ENCODE measurements at regions not wholly inside any gene's neighbourhood (a gene's known extent, or its start where the extent isn't known, plus 50 kb on each side); places are given as distances from the start of the nearest gene placed in this dataset.
"Not testable (repeated sequence)": the region's sequence is repeated elsewhere in the genome, so short reads cannot be mapped to it uniquely, and the experiment has no call there.

DNA sequence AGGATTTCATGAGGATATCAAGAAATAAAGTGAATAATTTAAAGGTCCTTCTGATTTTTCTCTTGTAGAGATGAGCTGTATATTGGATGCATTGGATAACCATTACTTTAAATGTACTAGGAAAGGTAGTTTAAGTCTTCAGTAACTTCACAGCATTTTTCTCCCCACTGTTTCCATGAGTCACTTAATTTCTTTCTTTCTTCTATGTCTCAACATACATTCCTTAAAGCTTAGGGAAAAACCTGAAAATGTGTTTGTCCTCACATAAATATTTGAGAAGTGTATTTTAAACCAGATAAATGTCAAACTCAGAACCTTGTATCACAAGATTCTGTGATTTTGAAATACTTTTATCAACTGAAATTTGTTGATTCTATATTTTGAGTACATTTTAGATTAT is 1970.2 kb upstream of the FLRT2 start:
- no peak for DNase-seq (ENCODE audit: low spot score)

- DNase-seq (ENCODE audit: low spot score): no peak
Observed at GRCh38 chr14:83561261-83561660, 1968.7 kb upstream of the FLRT2 start.

- no peak for DNase-seq (ENCODE audit: low spot score)
Observed at GRCh38 chr14:83566567-83566966, 1963.4 kb upstream of the FLRT2 start.

DNA sequence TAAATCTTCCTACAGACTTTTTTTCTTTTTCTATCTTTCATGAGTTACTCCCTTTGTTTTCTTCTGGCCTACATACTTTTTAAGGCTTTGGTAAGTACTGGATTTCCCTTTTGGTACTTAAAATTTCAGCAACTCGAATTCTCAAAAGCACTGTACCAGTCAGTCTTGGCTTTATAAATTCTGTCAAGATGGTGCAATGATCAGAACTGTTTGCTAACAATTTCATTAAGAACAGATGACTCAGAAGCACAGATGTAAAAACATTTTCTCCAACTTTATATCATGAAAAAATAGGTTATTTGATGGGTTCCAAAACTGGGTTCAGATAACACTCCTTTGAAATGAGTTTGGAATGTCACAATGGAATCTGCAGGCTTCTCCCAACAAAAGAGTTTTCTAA is 1961.8 kb upstream of the FLRT2 start:
- no peak for DNase-seq (ENCODE audit: low spot score)

- no peak for DNase-seq (ENCODE audit: low spot score)
Observed at GRCh38 chr14:83575301-83575700, 1954.6 kb upstream of the FLRT2 start.

- DNase-seq (ENCODE audit: low spot score): no peak
Observed at GRCh38 chr14:83583201-83583600, 1946.7 kb upstream of the FLRT2 start.

DNA sequence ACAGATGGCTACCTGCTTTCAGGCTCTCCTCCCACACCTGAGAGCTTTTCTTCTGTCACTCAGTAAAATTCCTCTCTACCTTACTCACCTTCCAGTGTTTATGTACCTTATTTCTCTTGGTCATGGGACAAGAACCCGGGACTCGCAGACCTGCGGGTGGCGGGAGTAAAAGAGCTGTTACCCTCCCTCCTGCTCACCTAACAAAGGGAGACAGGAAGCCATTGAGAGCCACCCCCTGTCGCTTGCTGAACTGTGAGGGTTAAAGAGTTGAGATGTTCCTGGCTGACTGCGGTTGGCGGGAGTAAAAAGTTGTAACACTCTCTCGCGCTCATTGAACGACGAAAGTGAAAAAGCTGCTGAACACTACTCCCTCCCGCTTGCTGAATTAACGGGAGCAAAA is 1935.1 kb upstream of the FLRT2 start:
- DNase-seq (ENCODE audit: low spot score): no peak

- no peak for DNase-seq (ENCODE audit: low spot score)
Observed at GRCh38 chr14:83607682-83608081, 1922.3 kb upstream of the FLRT2 start.

DNA sequence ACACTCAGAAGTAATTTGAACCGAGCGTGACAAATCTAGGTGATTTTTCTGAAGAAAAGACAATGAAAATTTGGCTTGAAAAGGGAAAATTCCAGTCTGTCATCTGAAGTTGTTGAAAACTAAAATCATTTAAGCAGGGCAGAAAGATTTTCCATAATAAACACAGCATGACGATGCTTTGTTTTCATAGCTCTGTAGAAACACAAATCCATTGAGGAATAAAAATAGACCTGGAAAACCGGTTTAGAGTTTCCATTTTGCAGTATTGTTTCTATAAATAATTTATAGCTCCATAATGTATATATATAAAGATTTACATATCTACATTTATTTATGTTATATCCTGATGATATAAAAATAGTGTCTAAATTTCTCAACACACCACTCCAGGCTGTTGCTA is 1918.5 kb upstream of the FLRT2 start:
- no peak for DNase-seq (ENCODE audit: low spot score)

- DNase-seq (ENCODE audit: low spot score): peak; percentile 7
Observed at GRCh38 chr14:83611906-83612390, 1918.0 kb upstream of the FLRT2 start.

DNA sequence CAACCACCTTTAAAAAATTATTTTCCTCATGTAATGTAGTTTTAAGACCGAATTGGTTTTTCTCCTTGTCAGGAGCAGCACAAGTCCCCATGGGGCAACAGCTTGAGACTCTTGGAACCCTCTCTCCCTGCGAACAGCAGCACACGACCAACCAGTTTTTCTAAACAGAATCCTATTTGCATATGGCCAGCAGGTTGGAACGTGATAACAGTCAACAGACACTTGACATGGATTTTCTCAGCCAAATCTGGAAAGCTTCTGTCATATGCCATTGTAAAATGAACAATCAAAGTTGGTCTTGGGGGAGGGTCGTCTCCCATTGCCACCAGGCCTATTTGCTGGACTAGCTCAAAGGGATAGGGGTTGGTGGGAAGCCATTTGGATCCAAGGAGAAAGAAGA is 1915.0 kb upstream of the FLRT2 start:
- DNase-seq (ENCODE audit: low spot score): no peak

- DNase-seq (ENCODE audit: low spot score): no peak
Observed at GRCh38 chr14:83624541-83624940, 1905.4 kb upstream of the FLRT2 start.

- no peak for DNase-seq (ENCODE audit: low spot score)
Observed at GRCh38 chr14:83632375-83632774, 1897.6 kb upstream of the FLRT2 start.

- DNase-seq (ENCODE audit: low spot score): no peak
Observed at GRCh38 chr14:83638748-83639504, 1891.0 kb upstream of the FLRT2 start.

GRCh38 chr14:83639505-83639875 is 1890.5 kb upstream of the FLRT2 start:
- DNase-seq (ENCODE audit: low spot score): not testable (repeated sequence)

DNA sequence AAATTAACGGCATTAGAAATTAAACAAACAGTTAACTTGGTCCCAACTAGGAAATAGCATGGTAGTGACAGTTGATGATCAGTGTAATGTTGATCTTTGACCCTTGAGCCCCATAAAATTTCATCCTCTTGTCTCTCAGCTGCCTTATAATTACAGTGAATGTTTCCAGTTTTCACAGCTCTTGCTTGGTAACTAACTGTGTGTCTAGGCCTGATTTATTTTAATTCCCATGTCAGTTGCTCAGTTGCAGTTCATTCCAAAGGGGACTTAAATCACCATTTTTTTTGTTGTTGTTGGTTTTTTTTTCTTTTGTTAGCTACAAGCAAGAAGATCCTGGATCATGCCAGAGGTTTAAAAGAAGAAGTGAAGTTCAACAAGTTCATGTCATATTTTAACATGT is 1883.7 kb upstream of the FLRT2 start:
- no peak for DNase-seq (ENCODE audit: low spot score)

GRCh38 chr14:83660597-83660996 is 1869.3 kb upstream of the FLRT2 start:
- DNase-seq (ENCODE audit: low spot score): no peak

GRCh38 chr14:83664389-83664788 is 1865.6 kb upstream of the FLRT2 start:
- no peak for DNase-seq (ENCODE audit: low spot score)

DNA sequence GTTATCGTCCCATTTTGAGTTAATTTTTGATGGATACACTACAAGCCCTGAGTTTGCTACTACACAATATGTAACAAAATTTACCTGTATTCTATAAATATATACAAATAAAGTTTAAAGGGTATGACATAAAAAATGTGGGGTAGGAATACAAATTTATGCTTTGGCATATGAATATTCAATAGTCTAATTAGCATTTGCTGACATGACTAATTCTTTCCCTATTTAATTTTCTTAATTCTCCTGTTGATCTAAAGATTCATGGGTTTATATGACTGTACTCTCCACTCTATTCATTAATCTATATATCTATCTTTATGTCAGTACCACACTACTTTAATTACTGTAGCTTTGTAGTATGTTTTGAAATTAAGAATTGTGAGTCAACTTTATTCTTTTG is 1840.7 kb upstream of the FLRT2 start:
- no peak for DNase-seq (ENCODE audit: low spot score)

GRCh38 chr14:83697099-83697498 is 1832.8 kb upstream of the FLRT2 start:
- no peak for DNase-seq (ENCODE audit: low spot score)

DNA sequence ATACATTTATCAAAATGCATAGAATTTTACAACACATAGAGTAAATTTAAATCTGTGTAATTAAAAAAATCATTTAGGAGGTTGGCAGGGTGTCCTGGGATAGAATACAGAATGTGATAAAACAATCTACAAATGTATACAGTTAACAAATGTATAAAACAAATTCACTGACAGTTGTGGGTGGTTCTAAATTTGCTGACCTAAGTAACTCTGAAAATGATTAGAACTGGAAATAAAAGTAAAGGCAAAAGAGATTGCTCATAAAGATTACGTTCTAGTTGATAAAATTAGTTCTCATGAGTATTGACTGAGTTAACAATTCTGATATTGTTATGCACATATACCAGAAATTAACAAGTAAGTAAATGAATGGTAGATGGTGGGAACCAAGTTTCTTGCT is 1827.3 kb upstream of the FLRT2 start:
- DNase-seq (ENCODE audit: low spot score): no peak

DNA sequence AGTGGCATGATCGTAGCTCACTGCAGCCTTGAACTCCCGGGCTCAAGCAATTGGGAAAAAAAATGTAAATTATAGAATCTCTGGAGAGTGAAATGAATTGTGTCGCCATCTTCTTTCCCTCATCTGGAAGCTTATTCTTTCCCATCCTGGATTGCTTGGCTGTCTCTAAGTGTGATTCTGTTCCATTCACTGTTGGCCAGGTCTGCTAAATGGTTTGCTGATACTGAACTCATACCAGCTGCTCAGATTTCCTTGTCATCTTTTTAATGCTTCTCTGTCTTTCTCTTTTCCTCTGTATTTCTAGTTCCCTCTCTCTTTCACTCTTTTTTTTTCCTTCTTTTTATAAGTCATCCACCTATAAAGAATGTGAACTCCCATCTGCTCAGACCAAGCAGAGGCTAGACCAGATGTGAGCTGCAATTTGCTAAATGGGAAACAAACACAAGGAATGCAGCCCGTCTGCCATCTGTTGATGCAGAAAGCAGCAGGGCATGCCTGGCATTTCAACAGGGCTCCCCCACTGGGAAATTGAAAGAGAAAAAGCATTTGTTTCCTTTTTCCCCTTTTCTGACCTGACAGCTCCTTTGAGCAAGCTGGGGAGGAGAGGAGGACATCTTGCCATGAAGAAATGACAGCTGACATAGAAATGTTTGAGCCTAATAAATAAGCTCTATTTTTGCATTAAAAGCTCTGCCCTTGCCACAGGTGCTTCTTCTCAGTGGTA is 1823.6 kb upstream of the FLRT2 start:
- no peak for DNase-seq (ENCODE audit: low spot score)

GRCh38 chr14:83707056-83707455 is 1822.9 kb upstream of the FLRT2 start:
- DNase-seq (ENCODE audit: low spot score): no peak

GRCh38 chr14:83709116-83709515 is 1820.8 kb upstream of the FLRT2 start:
- no peak for DNase-seq (ENCODE audit: low spot score)

Measured in COLO829 (cell line).